H54 (cell line): ENCODE measurements at regions not wholly inside any gene's neighbourhood (a gene's known extent, or its start where the extent isn't known, plus 50 kb on each side); places are given as distances from the start of the nearest gene placed in this dataset.

Experiments
- DNase-seq: peaks from one replicate; pipeline ENCODE4 v3.0.0; 2011; ENCODE audit warnings: low spot score, mixed read lengths; ENCODE audit not compliant: insufficient read length
- FAIRE-seq: peaks from 3 replicates; lab custom pipeline; 2011; peaks lifted over from hg19 to GRCh38; lab: Jason Lieb, UNC
- POLR2A ChIP-seq: IDR thresholded peaks from 2 replicates; pipeline ENCODE4 v1.6.1; 2011; ENCODE audit warnings: low read depth, mild to moderate bottlenecking, low read length

- TF ChIP-seq POLR2A: no peak
- FAIRE-seq: no peak
- DNase-seq: no peak
Measured at GRCh38 chr4:7132730-7133582, 59.4 kb upstream of the SORCS2 start.

- no peak for TF ChIP-seq POLR2A
- DNase-seq (no peak), FAIRE-seq (no peak)
Measured at GRCh38 chr4:7132249-7132648, 60.1 kb upstream of the SORCS2 start.

GRCh38 chr4:7131498-7132031, 60.8 kb upstream of the SORCS2 start:
- FAIRE-seq (no peak), DNase-seq (no peak)
- TF ChIP-seq POLR2A: no peak

GRCh38 chr4:7130621-7131211, 61.6 kb upstream of the SORCS2 start:
- TF ChIP-seq POLR2A: no peak
- no peak for FAIRE-seq
- DNase-seq: no peak

- FAIRE-seq: no peak
- no peak for DNase-seq
Measured at GRCh38 chr4:7129871-7130620, 62.2 kb upstream of the GRPEL1 start.

GRCh38 chr4:7128644-7129043, 60.8 kb upstream of the GRPEL1 start:
- DNase-seq (no peak), FAIRE-seq (no peak)
- TF ChIP-seq POLR2A: no peak

More at GRCh38 chr4:7129871-7130620, 62.2 kb upstream of the GRPEL1 start:
- TF ChIP-seq POLR2A: no peak

- no peak for DNase-seq
- FAIRE-seq: no peak
- no peak for TF ChIP-seq POLR2A
Measured at GRCh38 chr4:7128234-7128633, 60.4 kb upstream of the GRPEL1 start.

GRCh38 chr4:7127576-7127975, 59.7 kb upstream of the GRPEL1 start:
- DNase-seq (no peak), FAIRE-seq (no peak)
- no peak for TF ChIP-seq POLR2A

GRCh38 chr4:7126981-7127380, 59.1 kb upstream of the GRPEL1 start:
- no peak for TF ChIP-seq POLR2A
- no peak for FAIRE-seq

GRCh38 chr4:7124689-7125442, 57.0 kb upstream of the GRPEL1 start:
- FAIRE-seq (peak; percentile 71), DNase-seq (peak; percentile 58)
- no peak for TF ChIP-seq POLR2A

More at GRCh38 chr4:7126981-7127380, 59.1 kb upstream of the GRPEL1 start:
- DNase-seq: no peak

- FAIRE-seq (no peak), DNase-seq (no peak)
- no peak for TF ChIP-seq POLR2A
Measured at GRCh38 chr4:7121866-7122653, 54.2 kb upstream of the GRPEL1 start.

GRCh38 chr4:7121174-7121573, 53.3 kb upstream of the GRPEL1 start:
- DNase-seq (no peak), FAIRE-seq (no peak)
- TF ChIP-seq POLR2A: no peak
